Lower leg skin (tissue), 3 donors: ENCODE measurements at regions not wholly inside any gene's neighbourhood (a gene's known extent, or its start where the extent isn't known, plus 50 kb on each side); places are given as distances from the start of the nearest gene placed in this dataset.

Source experiments
- CTCF ChIP-seq, 3 donors: fragments of 450-650 bp; IDR thresholded peaks; one replicate each; pipeline ENCODE4 v1.5.1; 2016; ENCODE audit warnings: antibody characterized with exemption in 3 of 3, mild to moderate bottlenecking in 3 of 3, moderate library complexity in 2 of 3
- POLR2A ChIP-seq, 2 donors: fragments of 450-650 bp; IDR thresholded peaks; one replicate each; pipeline ENCODE4 v1.6.1; 2016 to 2017; ENCODE audit warnings: antibody characterized with exemption in 2 of 2, mild to moderate bottlenecking in 1 of 2, moderate library complexity in 1 of 2

- TF ChIP-seq CTCF (IDR thresholded peaks at IDR 0.05) (no peak), POLR2A (IDR thresholded peaks at IDR 0.05) (no peak)
These were observed 495.6 kb upstream of the CDH11 start for GRCh38 chr16:65617421-65617820.
